Small intestine (tissue), 7 donors: ENCODE measurements at regions not wholly inside any gene's neighbourhood (a gene's known extent, or its start where the extent isn't known, plus 50 kb on each side); places are given as distances from the start of the nearest gene placed in this dataset.
"Not testable (repeated sequence)": the region's sequence is repeated elsewhere in the genome, so short reads cannot be mapped to it uniquely, and the experiment has no call there.

ENCODE experiments used
- DNase-seq, 2 donors: peaks; one replicate each; pipeline versions ENCODE4 v3.0.0 to v3.0.0-alpha.2; 2013
- FAIRE-seq: peaks from 2 replicates; lab custom pipeline; 2012; peaks lifted over from hg19 to GRCh38; lab: Jason Lieb, UNC
- H3K27ac ChIP-seq, 3 donors: one replicate each; pipeline ENCODE4 v1.5.1; 2013; ENCODE audit warnings: low read length in 2 of 3, mild to moderate bottlenecking in 2 of 3, control low read depth in 1 of 3, inconsistent platforms in 1 of 3, low read depth in 1 of 3, moderate library complexity in 1 of 3
- H3K27me3 ChIP-seq, 3 donors: one replicate each; pipeline ENCODE4 v1.6.1; 2013; ENCODE audit warnings: low read length in 3 of 3, inconsistent platforms in 1 of 3; ENCODE audit not compliant: control insufficient read depth in 3 of 3, insufficient read depth in 3 of 3
- H3K36me3 ChIP-seq, 3 donors: one replicate each; pipeline ENCODE4 v1.6.1; 2013; ENCODE audit warnings: low read length in 3 of 3, inconsistent platforms in 1 of 3, low read depth in 1 of 3, mild to moderate bottlenecking in 1 of 3, moderate library complexity in 1 of 3; ENCODE audit not compliant: control insufficient read depth in 3 of 3, insufficient read depth in 2 of 3
- H3K4me1 ChIP-seq, 3 donors: one replicate each; pipeline ENCODE4 v1.6.1; 2013; ENCODE audit warnings: low read length in 2 of 3, inconsistent platforms in 1 of 3, low read depth in 1 of 3, mild to moderate bottlenecking in 1 of 3, moderate library complexity in 1 of 3; ENCODE audit not compliant: control insufficient read depth in 3 of 3, insufficient read depth in 2 of 3
- H3K4me3 ChIP-seq, 3 donors: one replicate each; pipeline ENCODE4 v1.5.1; 2013; ENCODE audit warnings: low read length in 3 of 3, control low read depth in 1 of 3, inconsistent platforms in 1 of 3, low read depth in 1 of 3, mild to moderate bottlenecking in 1 of 3, moderate library complexity in 1 of 3
- H3K9me3 ChIP-seq, 2 donors: one replicate each; pipeline ENCODE4 v1.6.1; 2013; ENCODE audit warnings: low read depth in 1 of 2, low read length in 1 of 2; ENCODE audit not compliant: control insufficient read depth in 2 of 2, insufficient read depth in 1 of 2
- WGBS, 3 donors: extraction: QIAGEN DNeasy Blood & Tissue Kit; methylation state at CpG; one replicate each; pipeline ENCODE4 v1.1.7; 2013; 5-methylcytosine and 5-hydroxymethylcytosine counted together
- donor health status: healthy with polysubstance abuse.
- donor health status: control.
- donor health status: control.
- donor health status: Bipolar disorder and iron deficiency.
- donor health status: healthy.

DNA sequence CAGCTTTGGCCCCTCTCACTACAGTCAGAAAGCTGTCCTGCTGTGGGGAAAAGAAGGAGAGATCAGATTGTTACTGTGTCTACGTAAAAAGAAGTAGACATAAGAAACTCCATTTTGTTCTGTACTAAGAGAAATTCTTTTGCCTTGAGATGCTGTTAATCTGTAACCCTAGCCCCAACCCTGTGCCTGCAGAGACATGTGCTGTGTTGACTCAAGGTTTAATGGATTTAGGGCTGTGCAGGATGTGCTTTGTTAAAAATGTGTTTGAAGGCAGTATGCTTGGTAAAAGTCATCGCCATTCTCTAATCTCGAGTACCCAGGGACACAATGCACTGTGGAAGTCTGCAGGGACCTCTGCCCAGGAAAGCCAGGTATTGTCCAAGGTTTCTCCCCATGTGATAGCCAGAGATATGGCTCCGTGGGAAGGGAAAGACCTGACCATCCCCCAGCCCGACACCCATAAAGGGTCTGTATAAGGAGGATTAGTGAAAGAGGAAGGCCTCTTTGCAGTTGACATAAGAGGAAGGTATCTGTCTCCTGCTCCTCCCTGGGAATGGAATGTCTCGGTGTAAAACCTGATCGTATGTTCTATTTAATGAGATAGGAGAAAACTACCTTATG lies 263.9 kb downstream of the LMX1A start:
- not testable (repeated sequence) for H3K4me3 ChIP-seq, H3K9me3 ChIP-seq, FAIRE-seq, H3K27me3 ChIP-seq, H3K27ac ChIP-seq, H3K4me1 ChIP-seq, DNase-seq, H3K36me3 ChIP-seq
- 50 to 67% (median 58%) methylated on average over 7 of the region's 7 CpGs for WGBS, 3 donors

DNA sequence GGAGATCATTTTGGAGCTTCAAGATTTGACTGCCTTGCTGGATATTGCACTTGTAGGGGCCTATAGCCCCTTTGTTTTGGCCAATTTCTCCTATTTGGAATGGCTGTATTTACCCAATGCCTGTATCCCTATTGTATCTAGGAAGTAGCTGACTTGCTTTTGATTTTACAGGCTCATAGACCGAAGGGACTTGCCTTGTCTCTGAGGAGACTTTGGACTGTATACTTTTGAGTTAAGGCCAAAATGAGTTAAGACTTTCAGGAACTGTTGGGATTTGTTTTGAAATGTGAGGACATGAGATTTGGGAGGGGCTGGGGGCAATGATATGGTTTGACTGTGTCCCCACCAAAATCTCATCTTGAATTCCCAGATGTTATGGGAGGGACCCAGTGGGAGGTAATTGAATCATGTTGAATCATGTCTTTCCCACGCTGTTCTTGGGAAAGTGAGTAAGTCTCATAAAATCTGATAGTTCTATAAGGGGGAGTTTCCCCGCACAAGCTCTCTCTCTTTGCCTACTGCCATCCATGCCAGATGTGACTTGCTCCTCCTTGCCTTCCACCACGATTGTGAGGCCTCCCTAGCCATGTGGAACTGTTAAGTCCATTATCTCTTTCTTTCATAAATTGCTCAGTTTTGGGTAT lies 276.1 kb downstream of the LMX1A start:
- Histone ChIP-seq H3K27me3 (no peaks in the 10 kb centered on the region), H3K27ac (no peak overlapping the region), H3K4me3 (no peak overlapping the region), H3K9me3 (peaks cover 0 to 2% of the 10 kb centered on the region in 2 donors), H3K36me3 (no peaks in the 10 kb centered on the region), H3K4me1 (no peaks in the 10 kb centered on the region)
- 39 to 54% (median 41%) methylated on average over 4 of the region's 4 CpGs for WGBS, 3 donors
- FAIRE-seq (no peak), DNase-seq (no peak)

DNA sequence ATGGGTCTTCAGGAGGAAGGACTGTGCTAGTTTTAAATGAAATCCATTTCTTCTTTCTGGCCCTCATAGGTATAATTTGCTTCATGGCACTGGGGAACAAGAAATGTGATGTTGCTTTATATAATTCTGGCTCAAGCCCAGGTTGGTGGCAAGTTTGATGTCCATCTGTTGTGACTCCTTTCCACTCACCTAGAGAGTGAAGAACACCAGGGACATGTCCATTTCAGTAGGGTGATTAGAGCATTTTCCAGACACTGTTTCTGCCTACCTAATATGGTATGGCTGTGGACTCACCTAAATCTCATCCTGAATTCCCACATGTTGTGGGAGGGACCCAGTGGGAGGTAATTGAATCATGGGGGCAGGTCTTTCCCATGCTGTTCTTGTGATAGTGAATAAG lies 278.1 kb downstream of the LMX1A start:
- H3K4me3 ChIP-seq, result no peak overlapping the region
- FAIRE-seq (no peak), DNase-seq (no peak)
- H3K27me3 ChIP-seq, result no peaks in the 10 kb centered on the region
- H3K36me3 ChIP-seq, result no peaks in the 10 kb centered on the region
- no peak overlapping the region for H3K27ac ChIP-seq
- no peaks in the 10 kb centered on the region for H3K4me1 ChIP-seq
- peaks cover 0 to 2% of the 10 kb centered on the region in 2 donors for H3K9me3 ChIP-seq

DNA sequence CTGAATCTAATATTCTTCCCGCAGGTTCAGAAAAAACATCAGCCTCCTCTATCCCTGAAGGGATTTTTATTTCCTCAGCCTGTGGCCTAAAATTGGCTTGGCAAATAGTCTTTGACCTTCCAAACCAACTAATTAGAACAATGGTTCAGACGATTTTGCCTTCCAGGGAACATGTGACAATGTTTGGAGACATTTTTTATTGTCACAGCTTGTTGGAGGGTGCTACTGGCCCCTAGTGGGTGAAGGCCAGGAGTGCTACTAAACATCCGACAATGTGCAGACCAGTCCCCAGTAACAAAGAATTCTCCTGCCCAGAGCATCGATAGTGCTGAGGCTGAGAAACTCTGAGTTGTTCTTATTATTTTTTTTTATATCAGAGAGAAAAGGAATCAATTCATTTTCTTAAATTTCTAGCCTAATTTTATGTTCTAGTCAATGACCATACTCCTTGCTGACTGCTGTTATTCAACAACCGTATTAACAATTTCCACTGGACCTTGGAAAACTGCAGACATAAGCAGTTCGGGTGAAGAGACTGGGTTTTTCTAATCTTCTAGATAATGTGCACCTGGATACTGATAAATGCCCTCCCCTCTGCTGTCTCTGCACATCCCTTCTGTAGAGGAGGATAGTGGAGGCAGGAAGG lies 280.7 kb downstream of the LMX1A start:
- H3K27ac ChIP-seq, result no peak overlapping the region
- no peak overlapping the region for H3K4me3 ChIP-seq
- FAIRE-seq, result no peak
- H3K36me3 ChIP-seq, result no peaks in the 10 kb centered on the region
- peaks cover 0 to 2% of the 10 kb centered on the region in 2 donors for H3K9me3 ChIP-seq
- no peaks in the 10 kb centered on the region for H3K27me3 ChIP-seq
- no peaks in the 10 kb centered on the region for H3K4me1 ChIP-seq
- 49 to 54% (median 53%) methylated on average over 6 of the region's 6 CpGs for WGBS, 3 donors
- DNase-seq, result peak; percentile 24 to 36

DNA sequence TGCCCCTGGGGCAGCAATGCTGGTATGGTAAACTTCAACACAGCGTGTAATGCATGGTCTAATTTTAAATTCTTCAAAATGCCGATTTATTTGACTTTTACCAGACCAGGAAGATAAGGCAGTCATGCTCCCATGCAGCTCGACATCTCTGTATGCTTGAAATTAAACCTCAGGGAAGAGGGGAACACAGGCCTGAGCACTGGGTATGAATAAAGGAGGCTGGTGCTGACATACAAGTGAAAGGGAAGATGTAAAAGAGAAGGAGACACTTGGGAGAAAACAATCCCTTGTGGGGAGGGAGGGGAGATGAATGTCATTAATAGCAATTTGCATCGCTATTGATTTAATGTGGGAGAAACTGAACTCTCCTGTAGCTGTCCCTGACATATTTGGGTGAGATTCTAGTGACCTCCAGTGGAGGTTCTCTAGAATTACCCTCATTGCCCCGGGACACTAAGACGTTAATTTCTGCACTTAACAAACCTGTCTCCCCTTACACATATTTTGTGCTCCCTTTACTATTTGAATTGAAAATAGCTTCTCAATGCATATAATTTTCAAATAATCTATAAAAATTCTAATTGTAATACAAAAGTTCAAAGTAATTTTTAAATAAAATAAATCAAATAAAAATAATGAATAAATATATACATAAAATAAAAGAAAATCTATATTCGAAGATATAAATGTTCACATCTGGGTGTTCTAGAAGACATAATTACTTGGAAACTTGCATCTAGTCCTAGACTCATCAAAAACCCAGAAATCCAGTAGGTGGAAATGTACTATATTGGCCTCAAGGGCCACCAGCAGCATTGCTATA lies 283.1 kb downstream of the LMX1A start:
- FAIRE-seq, result no peak
- H3K27ac ChIP-seq, result no peak overlapping the region
- WGBS, 3 donors, result 35 to 41% (median 40%) methylated on average over 7 of the region's 7 CpGs
- no peaks in the 10 kb centered on the region for H3K27me3 ChIP-seq
- H3K36me3 ChIP-seq, result no peaks in the 10 kb centered on the region
- no peaks in the 10 kb centered on the region for H3K4me1 ChIP-seq
- peak; percentile 57 to 60 for DNase-seq
- H3K9me3 ChIP-seq, result no peaks in the 10 kb centered on the region
- no peak overlapping the region for H3K4me3 ChIP-seq

DNA sequence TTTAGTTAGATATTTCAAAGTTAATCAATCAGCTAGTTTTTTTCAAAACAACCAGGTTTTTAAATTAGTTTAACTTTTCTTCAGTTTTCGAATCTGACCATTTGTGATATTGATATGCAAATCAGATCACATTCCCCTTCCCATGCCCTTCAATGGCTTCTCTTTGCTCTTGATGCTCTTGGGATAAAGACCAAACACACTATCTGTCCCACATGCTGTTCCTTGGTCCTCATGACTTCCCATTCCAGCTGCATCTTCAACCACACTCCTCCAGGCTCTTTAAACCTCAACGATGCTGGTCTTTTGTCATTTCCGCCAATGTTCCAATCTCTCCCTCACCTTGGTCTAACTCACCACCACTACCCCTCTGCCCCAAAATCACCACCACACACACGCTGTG lies 285.8 kb downstream of the LMX1A start:
- FAIRE-seq (no peak), DNase-seq (no peak)
- WGBS, 3 donors, result 86 to 89% (median 88%) methylated on average over 4 of the region's 4 CpGs
- H3K9me3 ChIP-seq, result no peaks in the 10 kb centered on the region
- H3K36me3 ChIP-seq, result no peaks in the 10 kb centered on the region
- H3K4me1 ChIP-seq, result no peaks in the 10 kb centered on the region
- H3K27me3 ChIP-seq, result no peaks in the 10 kb centered on the region
- no peak overlapping the region for H3K4me3 ChIP-seq
- H3K27ac ChIP-seq, result no peak overlapping the region

DNA sequence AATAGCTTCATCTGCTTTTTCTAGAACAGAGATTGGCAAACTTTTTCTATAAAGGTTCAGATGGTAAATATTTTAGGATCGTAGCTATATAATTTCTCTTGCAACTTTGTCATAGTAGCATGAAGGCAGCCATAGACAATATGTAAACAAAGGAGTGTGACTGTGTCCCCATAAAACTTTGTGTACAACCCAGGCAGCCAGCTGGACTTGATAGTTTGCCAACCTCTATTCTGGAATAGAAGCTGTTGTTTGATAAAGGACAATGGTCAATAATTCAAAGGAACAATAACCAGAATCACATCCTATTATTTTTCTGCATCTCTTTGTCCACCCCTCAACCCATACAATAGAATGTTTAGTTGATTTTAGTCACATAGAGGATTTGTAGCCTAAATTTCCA lies 286.7 kb downstream of the LMX1A start:
- 3 to 52% (median 26%) methylated on average over 1 of the region's 1 CpG for WGBS, 3 donors
- no peak overlapping the region for H3K4me3 ChIP-seq
- DNase-seq, result peak; percentile 18 to 53
- no peak for FAIRE-seq
- H3K36me3 ChIP-seq, result no peaks in the 10 kb centered on the region
- H3K27ac ChIP-seq, result no peak overlapping the region
- H3K27me3 ChIP-seq, result no peaks in the 10 kb centered on the region
- no peaks in the 10 kb centered on the region for H3K9me3 ChIP-seq
- no peaks in the 10 kb centered on the region for H3K4me1 ChIP-seq

DNA sequence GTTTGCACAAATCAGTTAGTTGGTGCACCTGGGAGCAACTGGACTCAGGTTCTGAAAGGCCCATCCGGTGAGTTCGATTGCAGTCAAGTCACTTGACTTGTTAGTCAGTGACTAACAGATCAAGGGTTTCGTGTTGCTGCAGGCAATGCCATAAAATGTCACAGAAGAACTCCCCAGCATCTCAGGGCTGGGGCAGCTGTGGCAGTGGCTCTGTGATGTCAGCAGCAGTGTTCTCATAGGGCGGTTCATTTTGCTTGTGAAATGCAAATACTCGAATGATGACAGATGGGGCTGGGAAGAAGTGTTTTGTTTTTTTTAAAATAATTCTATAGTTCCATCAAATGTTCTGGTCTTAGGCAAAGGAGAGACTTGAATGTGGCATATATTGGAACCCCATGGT lies 287.8 kb downstream of the LMX1A start:
- Histone ChIP-seq H3K4me1 (no peaks in the 10 kb centered on the region), H3K27me3 (no peaks in the 10 kb centered on the region), H3K36me3 (no peaks in the 10 kb centered on the region), H3K4me3 (no peak overlapping the region), H3K27ac (no peak overlapping the region), H3K9me3 (no peaks in the 10 kb centered on the region)
- DNase-seq, result peak; percentile 9 to 31
- FAIRE-seq, result no peak
- WGBS, 3 donors, result 25 to 65% (median 52%) methylated on average over 5 of the region's 5 CpGs
